ENCODE measurements at regions not wholly inside any gene's neighbourhood (a gene's known extent, or its start where the extent isn't known, plus 50 kb on each side); places are given as distances from the start of the nearest gene placed in this dataset.

- no CpG with 5 or more reads among the region's 10 CpGs for WGBS (ENCODE audit: extremely low coverage, insufficient coverage, low lambda C conversion rate)
These were observed 191.5 kb downstream of the MCHR2 start for GRCh38 chr6:99802396-99803031.

GRCh38 chr6:99808992-99809391 lies 185.0 kb downstream of the MCHR2 start:
- Histone ChIP-seq H3K79me2 (ENCODE audit: control insufficient read depth, insufficient read depth, low read length) (no peaks in the 10 kb centered on the region), H2BK120ac (ENCODE audit: low read depth, low read length) (no peak overlapping the region), H3K36me3 (ENCODE audit: control insufficient read depth, insufficient read depth, low read length) (no peaks in the 10 kb centered on the region), H3K18ac (ENCODE audit: low read length) (no peak overlapping the region), H3K27me3 (ENCODE audit: insufficient read depth, low read length, poor library complexity) (no peaks in the 10 kb centered on the region), H3K56ac (ENCODE audit: low read length) (no peak overlapping the region), H3K27ac (ENCODE audit: low read depth, low read length) (no peak overlapping the region), H3K4me3 (ENCODE audit: low read length) (no peak overlapping the region), H2BK5ac (ENCODE audit: low read length) (no peak overlapping the region), H2BK15ac (replicated peaks; ENCODE audit: low read depth) (no peak overlapping the region), H4K8ac (ENCODE audit: low read depth, low read length) (no peak overlapping the region), H3K4ac (ENCODE audit: low read depth, low read length) (no peak overlapping the region), H3K4me2 (ENCODE audit: low read length) (no peak overlapping the region), H2AK5ac (ENCODE audit: low read length) (no peak overlapping the region), H3K23ac (ENCODE audit: low read length) (no peak overlapping the region), H3K79me1 (ENCODE audit: low read length) (no peaks in the 10 kb centered on the region), H4K5ac (ENCODE audit: low read length) (no peak overlapping the region), H3K4me1 (ENCODE audit: control insufficient read depth, low read depth, low read length) (no peaks in the 10 kb centered on the region), H3K9ac (ENCODE audit: low read length) (no peak overlapping the region)
- WGBS (ENCODE audit: extremely low coverage, insufficient coverage, low lambda C conversion rate), result no CpG with 5 or more reads among the region's 2 CpGs
- no peak for DNase-seq

More at GRCh38 chr6:99802396-99803031, 191.5 kb downstream of the MCHR2 start:
- Histone ChIP-seq H2AK5ac (ENCODE audit: low read length) (no peak overlapping the region), H3K4ac (ENCODE audit: low read depth, low read length) (no peak overlapping the region), H2BK15ac (replicated peaks; ENCODE audit: low read depth) (no peak overlapping the region), H3K4me3 (ENCODE audit: low read length) (no peak overlapping the region), H3K4me1 (ENCODE audit: control insufficient read depth, low read depth, low read length) (no peaks in the 10 kb centered on the region), H3K4me2 (ENCODE audit: low read length) (no peak overlapping the region), H2BK5ac (ENCODE audit: low read length) (no peak overlapping the region), H4K8ac (ENCODE audit: low read depth, low read length) (no peak overlapping the region), H3K27me3 (ENCODE audit: insufficient read depth, low read length, poor library complexity) (no peaks in the 10 kb centered on the region), H2BK120ac (ENCODE audit: low read depth, low read length) (no peak overlapping the region), H4K5ac (ENCODE audit: low read length) (no peak overlapping the region), H3K56ac (ENCODE audit: low read length) (no peak overlapping the region), H3K79me2 (ENCODE audit: control insufficient read depth, insufficient read depth, low read length) (no peaks in the 10 kb centered on the region), H3K27ac (ENCODE audit: low read depth, low read length) (no peak overlapping the region), H3K36me3 (ENCODE audit: control insufficient read depth, insufficient read depth, low read length) (no peaks in the 10 kb centered on the region), H3K18ac (ENCODE audit: low read length) (no peak overlapping the region), H3K79me1 (ENCODE audit: low read length) (no peaks in the 10 kb centered on the region), H3K9ac (ENCODE audit: low read length) (no peak overlapping the region), H3K23ac (ENCODE audit: low read length) (no peak overlapping the region)
- DNase-seq, result peak; percentile 90

GRCh38 chr6:99810295-99810694 lies 183.7 kb downstream of the MCHR2 start:
- H3K4me1 ChIP-seq (ENCODE audit: control insufficient read depth, low read depth, low read length), result no peaks in the 10 kb centered on the region
- no peak overlapping the region for H4K8ac ChIP-seq (ENCODE audit: low read depth, low read length)
- H3K4ac ChIP-seq (ENCODE audit: low read depth, low read length), result no peak overlapping the region
- H3K4me3 ChIP-seq (ENCODE audit: low read length), result no peak overlapping the region
- H3K27me3 ChIP-seq (ENCODE audit: insufficient read depth, low read length, poor library complexity), result no peaks in the 10 kb centered on the region
- WGBS (ENCODE audit: extremely low coverage, insufficient coverage, low lambda C conversion rate), result no CpG with 5 or more reads among the region's 1 CpG
- DNase-seq, result no peak
- no peak overlapping the region for H2BK120ac ChIP-seq (ENCODE audit: low read depth, low read length)
- no peak overlapping the region for H3K4me2 ChIP-seq (ENCODE audit: low read length)
- H4K5ac ChIP-seq (ENCODE audit: low read length), result no peak overlapping the region
- no peak overlapping the region for H3K27ac ChIP-seq (ENCODE audit: low read depth, low read length)
- H2BK5ac ChIP-seq (ENCODE audit: low read length), result no peak overlapping the region
- H2AK5ac ChIP-seq (ENCODE audit: low read length), result no peak overlapping the region
- H3K18ac ChIP-seq (ENCODE audit: low read length), result no peak overlapping the region
- H3K36me3 ChIP-seq (ENCODE audit: control insufficient read depth, insufficient read depth, low read length), result no peaks in the 10 kb centered on the region
- H3K56ac ChIP-seq (ENCODE audit: low read length), result no peak overlapping the region
- no peaks in the 10 kb centered on the region for H3K79me1 ChIP-seq (ENCODE audit: low read length)
- no peaks in the 10 kb centered on the region for H3K79me2 ChIP-seq (ENCODE audit: control insufficient read depth, insufficient read depth, low read length)
- no peak overlapping the region for H2BK15ac ChIP-seq (replicated peaks; ENCODE audit: low read depth)
- no peak overlapping the region for H3K23ac ChIP-seq (ENCODE audit: low read length)
- no peak overlapping the region for H3K9ac ChIP-seq (ENCODE audit: low read length)

GRCh38 chr6:99810942-99811620 lies 182.9 kb downstream of the MCHR2 start:
- Histone ChIP-seq H3K23ac (ENCODE audit: low read length) (no peak overlapping the region), H3K27me3 (ENCODE audit: insufficient read depth, low read length, poor library complexity) (no peaks in the 10 kb centered on the region), H4K5ac (ENCODE audit: low read length) (no peak overlapping the region), H3K4me3 (ENCODE audit: low read length) (no peak overlapping the region), H3K18ac (ENCODE audit: low read length) (no peak overlapping the region), H3K9ac (ENCODE audit: low read length) (no peak overlapping the region), H2AK5ac (ENCODE audit: low read length) (no peak overlapping the region), H2BK5ac (ENCODE audit: low read length) (no peak overlapping the region), H3K4me2 (ENCODE audit: low read length) (no peak overlapping the region), H2BK15ac (replicated peaks; ENCODE audit: low read depth) (no peak overlapping the region), H3K79me2 (ENCODE audit: control insufficient read depth, insufficient read depth, low read length) (no peaks in the 10 kb centered on the region), H3K4me1 (ENCODE audit: control insufficient read depth, low read depth, low read length) (no peaks in the 10 kb centered on the region), H3K79me1 (ENCODE audit: low read length) (no peaks in the 10 kb centered on the region), H3K36me3 (ENCODE audit: control insufficient read depth, insufficient read depth, low read length) (no peaks in the 10 kb centered on the region), H4K8ac (ENCODE audit: low read depth, low read length) (no peak overlapping the region), H3K4ac (ENCODE audit: low read depth, low read length) (no peak overlapping the region), H2BK120ac (ENCODE audit: low read depth, low read length) (no peak overlapping the region), H3K27ac (ENCODE audit: low read depth, low read length) (no peak overlapping the region), H3K56ac (ENCODE audit: low read length) (no peak overlapping the region)
- DNase-seq, result peak; percentile 79
- no CpG with 5 or more reads among the region's 3 CpGs for WGBS (ENCODE audit: extremely low coverage, insufficient coverage, low lambda C conversion rate)

- no peak overlapping the region for H2BK15ac ChIP-seq (replicated peaks; ENCODE audit: low read depth)
- H2BK120ac ChIP-seq (ENCODE audit: low read depth, low read length), result no peak overlapping the region
- H3K36me3 ChIP-seq (ENCODE audit: control insufficient read depth, insufficient read depth, low read length), result no peaks in the 10 kb centered on the region
- H3K4me2 ChIP-seq (ENCODE audit: low read length), result no peak overlapping the region
- no CpG with 5 or more reads among the region's 1 CpG for WGBS (ENCODE audit: extremely low coverage, insufficient coverage, low lambda C conversion rate)
- H3K27me3 ChIP-seq (ENCODE audit: insufficient read depth, low read length, poor library complexity), result no peaks in the 10 kb centered on the region
- no peak overlapping the region for H3K23ac ChIP-seq (ENCODE audit: low read length)
- no peak overlapping the region for H2BK5ac ChIP-seq (ENCODE audit: low read length)
- H3K27ac ChIP-seq (ENCODE audit: low read depth, low read length), result no peak overlapping the region
- no peak overlapping the region for H4K5ac ChIP-seq (ENCODE audit: low read length)
- no peak overlapping the region for H3K9ac ChIP-seq (ENCODE audit: low read length)
- no peaks in the 10 kb centered on the region for H3K4me1 ChIP-seq (ENCODE audit: control insufficient read depth, low read depth, low read length)
- no peaks in the 10 kb centered on the region for H3K79me2 ChIP-seq (ENCODE audit: control insufficient read depth, insufficient read depth, low read length)
- peak; percentile 5 for DNase-seq
- no peak overlapping the region for H3K18ac ChIP-seq (ENCODE audit: low read length)
- H2AK5ac ChIP-seq (ENCODE audit: low read length), result no peak overlapping the region
- H3K79me1 ChIP-seq (ENCODE audit: low read length), result no peaks in the 10 kb centered on the region
- no peak overlapping the region for H3K4ac ChIP-seq (ENCODE audit: low read depth, low read length)
- no peak overlapping the region for H3K56ac ChIP-seq (ENCODE audit: low read length)
- H4K8ac ChIP-seq (ENCODE audit: low read depth, low read length), result no peak overlapping the region
- no peak overlapping the region for H3K4me3 ChIP-seq (ENCODE audit: low read length)
These were observed 182.4 kb downstream of the MCHR2 start for GRCh38 chr6:99811636-99812035.

Measured in mesendoderm (in vitro differentiated cells).